NCI-H345 (cell line): ENCODE measurements at regions not wholly inside any gene's neighbourhood (a gene's known extent, or its start where the extent isn't known, plus 50 kb on each side); places are given as distances from the start of the nearest gene placed in this dataset.
"Not testable (repeated sequence)": the region's sequence is repeated elsewhere in the genome, so short reads cannot be mapped to it uniquely, and the experiment has no call there.

Source experiments
- DNase-seq: peaks from one replicate; lab custom pipeline; 2025; lab: John Stamatoyannopoulos, UW

DNA sequence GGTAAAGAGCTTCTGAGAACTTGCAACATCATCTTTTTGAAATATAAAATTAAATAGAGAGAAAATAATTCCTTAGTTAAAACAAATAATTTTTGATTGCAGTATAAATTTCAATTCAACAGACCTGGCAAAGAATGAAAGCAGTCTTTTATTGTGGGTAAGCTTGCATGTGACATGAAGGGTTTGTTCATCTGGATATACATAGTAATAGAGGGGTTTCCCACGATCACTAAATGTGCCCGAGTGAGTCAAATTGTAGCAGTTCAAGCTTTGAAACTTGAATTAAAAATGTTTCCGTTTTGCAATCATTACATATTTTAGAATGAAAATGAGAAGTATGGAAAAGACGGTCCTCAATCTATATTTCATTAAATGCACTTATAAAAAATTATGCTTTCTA, 658.4 kb upstream of the MBL2 start:
- no peak for DNase-seq

DNA sequence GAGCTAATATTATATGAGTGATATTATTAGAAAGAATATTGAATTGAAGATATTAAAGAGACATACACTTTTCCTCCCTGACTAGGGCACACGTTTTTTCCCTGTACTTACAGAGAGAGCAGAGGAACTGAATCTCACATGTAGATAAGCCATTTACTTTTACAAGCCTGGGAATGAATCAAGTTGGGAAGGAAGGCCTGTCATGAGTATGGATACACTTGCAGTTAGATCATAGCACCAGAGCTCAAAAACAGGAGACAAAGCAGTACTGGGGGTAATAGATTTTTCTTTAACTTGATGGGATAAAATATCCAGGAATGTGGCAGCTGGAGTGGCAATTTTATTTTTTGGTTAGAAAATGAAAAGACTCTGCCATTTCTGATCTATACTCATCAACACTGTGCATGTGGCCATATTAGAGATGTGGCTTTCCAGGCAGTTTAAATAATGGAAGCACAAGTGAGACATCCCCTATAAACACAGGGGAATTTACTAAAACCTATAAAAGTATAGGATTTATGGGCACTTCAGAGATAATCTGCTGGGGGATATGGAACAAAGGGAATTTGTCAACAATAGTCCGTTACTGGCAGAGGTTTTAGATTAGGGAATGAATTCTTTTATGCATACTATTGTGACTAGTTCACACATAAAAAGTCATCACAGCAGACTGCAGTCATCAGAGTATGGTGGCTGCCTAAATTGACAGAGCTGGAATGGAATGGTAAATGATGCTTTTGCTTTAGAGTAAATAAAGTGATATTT, 657.7 kb upstream of the MBL2 start:
- peak; percentile 2 for DNase-seq

DNA sequence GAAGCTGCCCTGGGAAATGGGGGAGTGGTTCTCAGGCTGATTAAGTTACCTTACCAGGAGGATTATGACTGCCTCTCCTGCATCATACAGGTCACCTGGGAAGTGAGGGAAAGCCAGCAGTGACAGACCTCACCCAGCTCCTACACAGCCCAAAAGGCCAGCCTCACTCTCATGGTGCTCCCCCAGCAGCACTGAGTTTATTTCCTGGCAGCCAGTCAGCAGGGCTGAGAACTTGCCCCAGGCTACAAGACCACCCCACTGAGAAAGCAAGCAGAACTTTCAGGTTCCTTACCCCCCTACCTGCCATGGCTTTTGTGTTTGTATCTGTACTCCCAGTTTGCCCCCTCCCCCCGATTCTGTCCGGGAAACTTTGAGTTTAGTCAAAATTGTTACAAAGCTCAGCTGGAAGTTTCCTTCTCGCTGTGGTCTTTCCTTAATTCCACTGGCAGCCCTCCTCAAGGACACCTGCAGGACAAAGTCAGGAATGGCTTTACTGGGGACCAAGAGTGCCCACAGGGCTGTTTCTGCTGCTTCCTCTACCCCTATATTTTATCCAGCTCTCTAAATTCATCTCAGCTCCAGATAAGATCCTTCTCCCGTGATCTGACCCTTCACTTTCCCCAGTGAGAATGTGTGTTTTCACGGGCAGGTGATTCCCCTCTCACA, 649.8 kb upstream of the MBL2 start:
- no peak for DNase-seq

DNA sequence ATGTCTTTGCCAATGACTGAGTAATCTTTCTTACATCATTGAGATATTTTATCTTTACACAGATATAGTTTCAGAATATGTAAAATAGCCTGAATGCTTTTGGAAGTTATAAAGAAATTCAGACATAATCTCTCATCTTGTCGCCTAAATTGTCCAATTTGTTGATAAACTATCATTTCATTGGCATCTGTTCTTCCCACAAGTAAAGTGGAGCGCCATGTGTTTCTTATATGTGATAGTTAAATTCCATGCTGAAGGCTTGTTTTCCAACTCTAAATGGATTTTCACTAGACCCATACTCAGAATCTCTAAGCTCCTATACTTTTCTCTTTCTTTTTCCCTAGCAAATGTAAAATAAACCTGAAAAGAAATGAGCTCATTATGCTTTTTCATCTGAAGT, 640.1 kb upstream of the MBL2 start:
- DNase-seq = no peak

DNA sequence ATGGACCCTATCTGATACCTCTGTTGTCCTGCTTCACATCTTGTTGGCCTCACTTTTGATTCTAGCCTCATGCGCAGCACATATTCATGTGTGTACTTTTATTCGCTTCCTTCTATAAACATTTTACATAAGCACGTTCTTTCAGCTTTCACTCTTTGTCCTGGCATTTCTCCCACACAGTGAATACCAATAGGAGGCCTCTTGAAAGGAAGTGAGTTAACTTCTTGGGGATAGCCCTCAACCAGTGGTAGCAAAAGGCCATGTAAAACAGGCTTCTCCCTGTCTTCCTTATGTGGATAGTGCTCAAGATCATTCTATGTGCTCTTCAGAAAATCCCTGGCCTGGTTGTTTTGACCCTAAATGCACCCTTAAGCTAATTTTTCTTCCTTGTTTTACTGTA, 633.9 kb upstream of the MBL2 start:
- DNase-seq = no peak

DNA sequence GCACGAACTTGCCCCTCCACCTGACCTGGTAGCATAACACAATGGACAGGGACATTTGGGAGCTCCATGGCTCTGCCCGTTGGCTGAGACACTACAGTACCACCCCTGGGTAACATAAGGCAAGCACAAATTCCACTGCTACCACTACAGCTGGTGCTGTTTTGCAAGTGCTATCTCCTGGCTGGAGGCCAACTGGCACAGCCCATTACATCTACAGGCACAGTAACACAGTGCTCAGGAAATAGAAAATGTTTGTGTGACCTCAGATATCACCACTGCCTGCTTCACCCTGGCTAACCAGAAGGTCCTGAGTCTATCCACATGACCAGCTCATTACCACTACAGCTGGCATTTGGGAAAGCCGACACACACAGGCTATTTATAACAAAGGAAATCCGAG, 631.1 kb upstream of the MBL2 start:
- peak; percentile 37 for DNase-seq

DNA sequence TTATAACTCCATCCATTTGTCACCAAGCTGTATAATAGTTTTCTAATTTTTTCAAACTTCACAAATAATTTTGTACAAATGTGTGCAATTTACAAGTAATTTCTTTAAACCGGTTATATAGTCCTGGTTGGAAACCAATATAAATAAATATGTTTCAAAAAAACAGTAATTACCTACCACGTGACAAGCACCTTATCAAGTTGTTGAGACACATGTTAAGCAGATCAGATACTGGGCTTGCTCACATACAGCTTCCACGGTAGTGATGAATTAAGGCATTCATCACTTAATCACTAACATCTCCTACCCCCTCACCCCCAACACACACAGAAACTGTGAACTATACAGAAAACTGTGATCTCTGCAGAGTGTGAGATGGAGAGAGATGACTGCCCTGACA, 630.0 kb upstream of the MBL2 start:
- no peak for DNase-seq

DNA sequence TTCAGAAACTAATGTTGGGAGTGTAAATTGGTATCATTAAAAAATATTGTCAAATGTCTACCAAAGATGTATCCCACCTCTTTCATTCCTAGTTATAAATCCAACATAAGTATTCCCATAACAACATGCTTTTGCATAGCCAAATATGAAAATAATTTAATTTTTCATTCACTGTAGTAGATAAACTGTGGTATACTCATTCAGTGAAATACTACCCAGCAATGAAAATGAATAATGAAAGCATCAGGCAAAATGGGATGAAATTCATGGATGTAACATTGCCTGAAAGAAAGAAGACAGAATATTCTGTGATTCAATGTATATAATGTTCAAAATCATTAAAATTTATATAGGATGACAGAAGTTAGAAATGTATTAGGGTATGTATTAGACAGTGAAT, 629.0 kb upstream of the MBL2 start:
- DNase-seq = no peak

DNA sequence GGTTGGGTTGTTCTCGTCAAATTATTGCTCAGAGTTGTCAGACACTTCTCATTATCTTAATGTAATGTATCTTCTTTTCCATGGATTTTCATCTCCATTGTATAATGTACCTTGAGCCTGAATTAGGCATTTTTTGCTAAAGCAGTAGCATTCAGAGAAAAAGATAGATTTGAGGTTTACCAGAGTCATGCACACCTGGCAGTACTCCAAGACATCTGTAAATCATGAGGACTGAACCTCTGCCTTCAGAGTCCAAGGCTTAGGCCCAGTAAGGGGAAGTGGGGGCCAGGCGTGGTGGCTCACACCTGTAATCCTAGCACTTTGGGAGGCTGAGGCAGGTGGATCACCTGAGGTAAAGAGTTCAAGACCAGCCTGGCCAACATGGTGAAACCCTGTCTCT, 624.3 kb upstream of the MBL2 start:
- DNase-seq = no peak

DNA sequence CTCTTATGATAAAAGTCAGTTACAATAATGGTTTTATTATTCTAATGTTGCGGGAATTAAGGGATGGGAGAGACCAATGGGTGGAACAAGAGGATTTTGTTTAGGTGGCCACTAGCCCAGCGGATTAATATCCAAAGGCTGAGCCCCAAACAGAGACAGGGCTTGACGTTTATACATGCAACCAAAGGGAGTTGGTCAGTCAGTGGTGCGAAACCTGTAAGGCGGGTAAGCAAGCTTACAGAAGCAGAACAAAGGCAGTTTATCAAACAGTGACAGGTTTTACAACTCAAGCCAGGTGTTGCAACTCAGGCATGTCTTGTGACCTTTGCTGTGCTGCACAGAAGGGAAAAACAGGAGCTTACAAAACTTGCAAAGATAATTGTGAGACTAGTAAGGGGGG, 622.9 kb upstream of the MBL2 start:
- no peak for DNase-seq

DNA sequence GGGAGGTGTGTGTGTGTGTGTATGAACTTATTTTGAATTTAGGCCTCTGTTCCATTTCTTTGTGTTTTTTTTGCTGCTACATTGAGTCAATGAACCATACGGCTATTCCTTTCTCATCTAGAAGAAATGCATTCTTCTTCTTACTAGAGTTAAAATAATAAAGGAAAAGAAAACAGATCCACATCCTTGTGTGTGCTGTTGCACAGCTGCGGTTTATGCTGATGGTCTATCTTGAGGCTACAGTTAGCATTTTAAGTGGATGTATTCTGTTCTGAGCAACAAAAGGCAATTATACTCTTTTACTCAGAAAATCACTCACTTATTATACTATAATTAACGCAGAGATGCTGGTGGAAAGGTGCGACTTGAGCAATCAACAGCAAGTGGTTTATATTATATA, 615.0 kb upstream of the MBL2 start:
- no peak for DNase-seq

DNA sequence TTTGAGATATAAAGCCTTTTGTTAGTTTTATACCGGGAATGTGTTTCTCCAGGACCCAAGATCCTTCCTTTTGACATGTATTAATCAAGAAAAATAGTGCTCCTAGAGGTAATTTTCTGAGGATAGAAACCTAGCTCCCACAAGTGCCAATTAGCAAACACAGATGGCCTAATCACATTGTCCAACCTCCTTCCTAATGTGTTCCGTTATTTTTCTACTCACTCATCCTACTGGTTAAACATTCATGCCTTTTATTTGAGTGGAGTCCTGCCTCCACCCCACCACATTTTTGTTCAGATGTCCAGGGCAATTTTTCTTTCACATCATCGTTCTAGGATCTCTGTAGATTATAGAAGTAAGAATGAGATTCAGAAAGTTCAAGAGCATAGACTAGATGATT, 610.0 kb upstream of the MBL2 start:
- no peak for DNase-seq

DNA sequence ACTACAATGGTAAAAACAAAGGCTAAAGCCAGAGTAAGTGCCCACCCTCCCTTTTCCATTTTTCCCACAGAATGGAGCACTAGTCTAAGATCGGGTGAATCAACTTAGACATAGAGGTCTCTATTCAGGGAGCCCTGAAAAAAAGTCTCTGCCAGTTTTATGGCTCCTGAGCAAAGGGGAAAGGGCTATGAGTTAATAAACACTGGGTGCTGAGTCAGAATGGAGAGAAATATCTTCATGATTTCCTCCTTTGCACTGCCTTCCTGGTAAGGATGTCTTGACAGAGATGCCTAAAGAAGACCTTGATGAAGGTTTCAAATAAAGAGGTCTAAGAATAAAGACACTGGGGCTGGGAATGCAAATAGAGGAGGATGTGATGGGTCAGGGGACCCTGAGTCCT, 607.4 kb upstream of the MBL2 start:
- no peak for DNase-seq

DNA sequence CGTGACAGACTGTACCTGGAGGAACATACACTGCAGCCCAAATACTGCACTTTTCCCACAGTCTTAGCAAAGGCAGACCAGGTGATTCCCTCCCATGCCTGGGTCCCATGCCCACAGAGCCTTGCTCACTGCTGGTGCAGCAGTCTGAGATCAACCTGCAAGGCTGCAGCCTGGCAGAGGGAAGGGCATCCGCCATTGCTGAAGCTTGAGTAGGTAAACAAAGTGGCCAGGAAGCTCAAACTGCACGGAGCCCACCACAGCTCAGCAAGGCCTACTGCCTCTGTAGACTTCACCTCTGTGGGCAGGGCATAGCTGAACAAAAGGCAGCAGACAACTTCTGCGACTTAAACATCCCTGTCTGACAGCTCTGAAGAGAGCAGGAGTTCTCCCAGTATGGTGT, 597.8 kb upstream of the MBL2 start:
- no peak for DNase-seq

DNA sequence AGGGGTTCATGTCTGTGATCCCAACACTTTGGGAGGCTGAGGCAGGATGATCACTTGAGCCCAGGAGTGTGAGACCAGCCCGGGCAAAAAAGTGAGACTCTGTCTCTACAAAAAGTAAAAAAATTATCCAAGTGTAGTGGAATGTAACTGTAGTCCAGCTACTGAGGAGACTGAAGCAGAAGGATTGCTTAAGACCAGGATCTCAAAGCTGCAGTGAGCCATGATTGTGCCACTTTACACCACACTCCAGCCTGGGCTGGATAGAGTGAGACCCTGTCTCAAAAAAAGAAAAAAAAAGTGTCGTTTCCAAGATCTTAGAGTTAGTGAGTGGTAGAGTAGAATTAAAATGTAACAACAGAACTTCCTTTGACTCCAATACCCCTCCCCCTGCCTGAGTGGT, 589.4 kb upstream of the MBL2 start:
- no peak for DNase-seq

DNA sequence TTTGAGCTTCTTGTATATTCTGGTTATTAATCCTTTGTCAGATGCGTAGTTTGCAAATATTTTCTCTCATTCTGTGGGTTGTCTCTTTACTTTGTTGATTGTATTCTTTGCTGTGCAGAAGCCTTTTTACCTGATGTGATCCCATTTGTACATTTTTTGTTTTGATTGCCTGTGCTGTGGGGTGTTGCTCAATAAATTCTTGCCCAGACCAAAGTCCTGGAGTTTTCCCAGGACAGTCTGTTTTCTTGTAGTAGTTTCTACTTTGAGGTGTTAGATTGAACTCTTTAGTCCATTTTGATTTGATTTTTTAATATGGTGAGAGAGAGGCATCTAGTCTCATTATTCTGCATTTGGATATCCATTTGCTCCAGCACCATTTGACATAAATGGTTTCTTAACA, 588.7 kb upstream of the MBL2 start:
- DNase-seq = no peak

DNA sequence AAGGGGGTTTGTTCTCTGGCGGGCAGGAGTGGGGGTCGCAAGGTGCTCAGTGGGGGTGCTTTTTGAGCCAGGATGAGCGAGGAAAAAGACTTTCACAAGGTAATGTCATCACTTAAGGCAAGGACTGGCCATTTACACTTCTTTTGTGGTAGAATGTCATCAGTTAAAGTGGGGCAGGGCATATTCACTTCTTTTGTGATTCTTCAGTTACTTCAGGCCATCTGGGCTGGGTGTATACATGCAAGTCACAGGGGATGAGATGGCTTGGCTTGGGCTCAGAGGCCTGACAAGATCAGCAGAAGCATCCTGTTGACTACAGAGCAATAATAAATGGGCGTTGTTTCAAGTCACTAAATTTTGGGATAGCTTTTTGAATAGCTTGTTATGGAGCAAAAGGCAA, 586.4 kb upstream of the MBL2 start:
- not testable (repeated sequence) for DNase-seq

DNA sequence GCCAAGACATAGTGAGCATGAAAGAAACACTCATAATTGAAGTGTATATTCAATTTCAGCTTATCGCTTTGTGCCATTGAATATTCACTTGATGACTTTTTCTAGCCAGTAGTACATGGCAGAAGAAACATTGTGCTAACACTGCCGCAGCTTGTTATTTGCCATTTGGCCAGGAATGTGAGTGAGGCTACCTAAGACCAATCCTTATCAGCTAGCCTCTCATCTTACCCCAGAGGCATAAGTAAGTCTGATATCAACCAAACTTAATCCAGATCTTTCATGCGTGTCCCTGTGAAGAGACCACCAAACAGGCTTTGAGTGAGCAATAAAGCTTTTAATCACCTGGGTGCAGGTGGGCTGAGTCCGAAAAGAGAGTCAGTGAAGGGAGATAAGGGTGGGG, 586.0 kb upstream of the MBL2 start:
- DNase-seq = no peak

DNA sequence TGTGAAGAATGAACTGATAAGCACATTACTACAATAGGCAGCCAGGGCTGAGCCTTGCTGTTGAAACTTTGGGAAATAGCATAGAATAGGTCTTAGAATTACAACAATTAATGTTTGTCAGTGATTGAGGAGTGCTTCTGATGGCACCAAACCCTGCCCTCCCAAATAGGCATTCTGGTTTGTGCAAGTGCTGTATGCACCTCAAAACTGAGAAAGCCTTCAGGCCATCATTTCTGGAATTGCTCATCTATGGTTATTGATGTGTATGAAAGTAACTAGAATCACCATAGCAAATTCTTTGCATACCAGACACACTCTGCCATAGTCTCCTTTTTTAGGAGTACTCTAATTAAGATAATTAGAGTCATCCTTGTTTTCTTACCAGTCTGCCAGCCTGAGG, 585.0 kb upstream of the MBL2 start:
- DNase-seq = no peak

DNA sequence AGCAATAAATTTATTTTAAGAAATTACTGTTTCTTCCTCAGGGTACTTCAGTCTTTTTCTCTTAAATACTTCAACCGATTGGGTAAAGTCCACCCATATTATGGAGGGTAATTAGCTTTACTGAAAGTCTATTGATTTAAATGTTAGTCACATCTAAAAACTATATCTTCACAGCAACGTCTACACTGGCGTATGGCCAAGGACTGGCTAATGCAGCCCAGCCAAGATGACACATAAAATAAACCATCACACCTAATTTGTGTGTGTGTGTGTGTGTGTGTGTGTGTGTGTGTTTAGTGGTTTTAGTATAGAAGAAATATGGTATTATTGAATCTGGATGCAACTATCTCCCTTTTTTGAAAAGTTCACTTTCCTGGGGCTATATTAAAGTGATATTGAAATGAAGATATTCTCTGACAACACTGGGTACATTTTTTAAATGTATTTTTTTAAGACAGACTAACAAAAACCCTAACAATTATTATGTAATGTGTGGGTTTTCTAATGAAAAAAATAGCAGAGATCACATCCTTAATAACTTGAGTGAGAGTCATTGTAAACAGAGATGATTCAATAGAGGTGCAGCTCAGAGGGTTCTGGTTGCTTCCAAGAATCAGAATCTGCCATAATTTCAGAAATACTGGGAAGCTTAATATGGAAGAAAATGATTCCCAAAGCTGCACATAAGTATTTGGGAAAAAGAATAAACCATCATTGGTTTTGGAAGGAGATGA, 584.2 kb upstream of the MBL2 start:
- no peak for DNase-seq

DNA sequence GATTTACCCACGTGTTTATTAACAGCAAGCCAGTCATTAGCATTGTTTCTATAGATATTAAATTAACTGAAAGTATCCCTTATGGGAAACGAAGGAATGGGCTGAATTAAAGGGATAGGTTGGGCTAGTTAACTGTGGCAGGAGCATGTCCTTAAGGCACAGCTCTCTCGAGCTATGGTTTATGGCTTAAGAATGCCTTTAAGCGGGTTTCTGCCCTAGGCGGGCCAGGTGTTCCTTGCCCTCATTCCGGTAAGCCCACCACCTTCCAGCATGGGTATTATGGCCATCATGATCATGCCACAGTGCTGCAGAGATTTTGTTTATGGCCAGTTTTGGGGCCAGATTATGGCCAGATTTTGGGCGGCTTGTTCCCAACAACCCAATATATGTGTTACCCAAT, 569.9 kb upstream of the MBL2 start:
- not testable (repeated sequence) for DNase-seq

DNA sequence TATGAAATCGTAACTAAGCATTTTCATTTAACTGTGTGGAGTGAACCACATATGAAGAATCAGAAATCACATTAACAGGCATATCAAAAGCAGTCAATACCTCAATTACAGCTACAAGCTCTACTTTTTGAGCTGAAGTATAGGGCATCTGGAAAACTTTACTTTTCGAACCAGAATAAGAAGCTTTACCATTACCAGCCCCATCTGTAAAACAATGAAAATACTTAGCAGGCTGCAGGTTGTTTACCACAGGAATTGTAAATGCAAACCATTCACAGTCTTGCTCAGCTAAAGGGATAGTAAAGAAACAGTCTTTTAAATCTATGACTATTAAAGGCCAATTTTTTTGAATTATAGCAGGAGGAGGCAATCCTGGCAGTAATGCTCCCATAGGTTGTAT, 565.6 kb upstream of the MBL2 start:
- DNase-seq = not testable (repeated sequence)

DNA sequence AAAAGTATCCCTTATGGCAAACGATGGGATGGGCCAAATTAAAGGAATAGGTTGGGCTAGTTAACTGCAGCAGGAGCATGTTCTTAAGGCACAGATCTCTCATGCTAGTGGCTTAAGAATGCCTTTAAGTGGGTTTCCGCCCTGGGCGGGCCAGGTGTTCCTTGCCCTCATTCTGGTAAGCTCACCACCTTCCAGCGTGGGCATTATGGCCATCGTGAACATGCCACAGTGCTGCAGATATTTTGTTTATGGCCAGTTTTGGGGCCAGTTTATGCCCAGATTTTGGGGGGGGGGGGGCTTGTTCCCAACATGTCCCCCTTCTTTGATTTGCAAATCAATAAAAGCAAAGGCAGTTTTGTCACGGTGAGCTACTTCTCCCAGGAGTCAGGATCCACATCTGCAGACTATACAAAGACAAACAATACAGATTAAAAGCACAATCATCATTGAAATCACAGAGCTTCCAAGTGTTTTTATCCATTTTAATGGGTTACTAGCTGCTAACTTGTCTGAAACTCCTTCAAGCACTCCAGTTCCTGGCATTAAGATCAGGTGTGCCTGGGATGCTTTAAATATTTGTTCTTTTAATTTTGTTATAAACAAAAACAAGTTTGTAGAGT, 563.3 kb upstream of the MBL2 start:
- not testable (repeated sequence) for DNase-seq
